HepG2 (cell line): ENCODE measurements at regions not wholly inside any gene's neighbourhood (a gene's known extent, or its start where the extent isn't known, plus 50 kb on each side); places are given as distances from the start of the nearest gene placed in this dataset.

ENCODE experiments used
- ARNT ChIP-seq: fragments of 450-650 bp; IDR thresholded peaks from 2 replicates; pipeline ENCODE4 v1.6.1; 2017
- CAMTA2 ChIP-seq: sonication (generic); formaldehyde crosslinking; IDR thresholded peaks from 2 replicates; pipeline ENCODE4 v1.4.0; 2020; ENCODE audit warnings: mild to moderate bottlenecking, missing genetic modification reagents, borderline replicate concordance
- MAF1 ChIP-seq: sonication (generic); formaldehyde crosslinking; IDR thresholded peaks from 2 replicates; pipeline ENCODE4 v1.5.0; 2020; ENCODE audit warnings: missing genetic modification reagents, borderline replicate concordance
- SAP130 ChIP-seq: IDR thresholded peaks from 2 replicates; pipeline ENCODE4 v1.6.1; 2016; ENCODE audit warnings: low read depth
- TF ChIP-seq, protein P1 (sequence below), 2 experiments: fragments of 450-650 bp in 1 of 2; sonication (generic) in 1 of 2; formaldehyde crosslinking in 1 of 2; IDR thresholded peaks; 2 replicates each; pipeline versions ENCODE4 v1.6.1 to v1.8.0; 2016 to 2022; ENCODE audit warnings: antibody characterized with exemption in 1 of 2, mild to moderate bottlenecking in 1 of 2, missing genetic modification reagents in 1 of 2
- TF ChIP-seq, protein P2 (sequence below): sonication (generic); formaldehyde crosslinking; IDR thresholded peaks from 2 replicates; pipeline ENCODE4 v1.4.0; 2020; ENCODE audit warnings: missing genetic modification reagents
- TF ChIP-seq, protein P3 (sequence below): sonication (generic); formaldehyde crosslinking; IDR thresholded peaks from 2 replicates; pipeline ENCODE4 v1.9.0; 2021; ENCODE audit warnings: missing genetic modification reagents, mild to moderate bottlenecking, borderline replicate concordance
- TF ChIP-seq, protein P4 (sequence below): sonication (generic); formaldehyde crosslinking; IDR thresholded peaks from 2 replicates; pipeline ENCODE4 v1.5.1; 2020; ENCODE audit warnings: mild to moderate bottlenecking, missing genetic modification reagents

DNA sequence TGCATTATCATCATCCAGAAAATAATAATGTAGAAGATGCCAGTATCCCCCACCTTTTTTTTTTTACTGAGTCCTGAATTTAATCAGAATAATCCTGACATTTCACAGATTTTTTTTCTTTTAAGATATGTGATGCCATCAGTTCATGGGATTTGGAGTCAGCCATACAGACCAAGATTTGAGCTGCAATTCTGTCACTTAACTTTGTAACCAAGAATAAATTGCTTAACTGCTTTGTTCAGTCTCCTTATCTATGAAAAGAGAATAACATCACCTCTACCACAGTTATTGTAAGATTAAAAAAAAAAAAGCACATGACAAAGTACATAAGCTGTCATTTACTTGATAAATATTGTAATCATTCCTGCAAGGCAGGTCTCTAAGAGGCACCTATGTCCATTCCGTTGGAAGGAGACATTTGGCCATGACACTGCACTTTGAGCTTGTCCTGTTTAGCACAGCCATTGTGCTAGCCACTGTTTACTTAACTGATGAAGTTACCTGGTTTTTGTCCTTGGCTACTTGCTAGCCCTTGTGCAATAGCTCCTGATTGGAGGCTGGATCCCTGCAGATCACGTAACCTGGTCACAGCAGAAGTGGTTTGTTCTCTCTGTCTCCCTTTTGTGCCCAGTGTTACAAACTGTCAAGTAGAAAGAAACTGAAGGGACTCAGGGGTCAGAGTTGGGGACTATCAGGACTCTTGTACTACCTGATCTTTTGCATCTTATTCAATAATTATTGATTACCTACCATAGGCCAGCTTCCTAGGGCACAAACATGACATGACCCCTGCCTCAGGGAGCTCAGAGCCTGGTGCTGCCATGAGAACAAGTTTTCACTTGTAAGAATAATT, 306.0 kb downstream of the WDR72 start (continued):
- TF ChIP-seq, protein P1, sequence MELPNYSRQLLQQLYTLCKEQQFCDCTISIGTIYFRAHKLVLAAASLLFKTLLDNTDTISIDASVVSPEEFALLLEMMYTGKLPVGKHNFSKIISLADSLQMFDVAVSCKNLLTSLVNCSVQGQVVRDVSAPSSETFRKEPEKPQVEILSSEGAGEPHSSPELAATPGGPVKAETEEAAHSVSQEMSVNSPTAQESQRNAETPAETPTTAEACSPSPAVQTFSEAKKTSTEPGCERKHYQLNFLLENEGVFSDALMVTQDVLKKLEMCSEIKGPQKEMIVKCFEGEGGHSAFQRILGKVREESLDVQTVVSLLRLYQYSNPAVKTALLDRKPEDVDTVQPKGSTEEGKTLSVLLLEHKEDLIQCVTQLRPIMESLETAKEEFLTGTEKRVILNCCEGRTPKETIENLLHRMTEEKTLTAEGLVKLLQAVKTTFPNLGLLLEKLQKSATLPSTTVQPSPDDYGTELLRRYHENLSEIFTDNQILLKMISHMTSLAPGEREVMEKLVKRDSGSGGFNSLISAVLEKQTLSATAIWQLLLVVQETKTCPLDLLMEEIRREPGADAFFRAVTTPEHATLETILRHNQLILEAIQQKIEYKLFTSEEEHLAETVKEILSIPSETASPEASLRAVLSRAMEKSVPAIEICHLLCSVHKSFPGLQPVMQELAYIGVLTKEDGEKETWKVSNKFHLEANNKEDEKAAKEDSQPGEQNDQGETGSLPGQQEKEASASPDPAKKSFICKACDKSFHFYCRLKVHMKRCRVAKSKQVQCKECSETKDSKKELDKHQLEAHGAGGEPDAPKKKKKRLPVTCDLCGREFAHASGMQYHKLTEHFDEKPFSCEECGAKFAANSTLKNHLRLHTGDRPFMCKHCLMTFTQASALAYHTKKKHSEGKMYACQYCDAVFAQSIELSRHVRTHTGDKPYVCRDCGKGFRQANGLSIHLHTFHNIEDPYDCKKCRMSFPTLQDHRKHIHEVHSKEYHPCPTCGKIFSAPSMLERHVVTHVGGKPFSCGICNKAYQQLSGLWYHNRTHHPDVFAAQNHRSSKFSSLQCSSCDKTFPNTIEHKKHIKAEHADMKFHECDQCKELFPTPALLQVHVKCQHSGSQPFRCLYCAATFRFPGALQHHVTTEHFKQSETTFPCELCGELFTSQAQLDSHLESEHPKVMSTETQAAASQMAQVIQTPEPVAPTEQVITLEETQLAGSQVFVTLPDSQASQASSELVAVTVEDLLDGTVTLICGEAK (IDR thresholded peaks at IDR 0.05), result no peak
- TF ChIP-seq, protein P1 (CRISPR knock-in tag; IDR thresholded peaks at IDR 0.05), result no peak
- TF ChIP-seq, protein P2, sequence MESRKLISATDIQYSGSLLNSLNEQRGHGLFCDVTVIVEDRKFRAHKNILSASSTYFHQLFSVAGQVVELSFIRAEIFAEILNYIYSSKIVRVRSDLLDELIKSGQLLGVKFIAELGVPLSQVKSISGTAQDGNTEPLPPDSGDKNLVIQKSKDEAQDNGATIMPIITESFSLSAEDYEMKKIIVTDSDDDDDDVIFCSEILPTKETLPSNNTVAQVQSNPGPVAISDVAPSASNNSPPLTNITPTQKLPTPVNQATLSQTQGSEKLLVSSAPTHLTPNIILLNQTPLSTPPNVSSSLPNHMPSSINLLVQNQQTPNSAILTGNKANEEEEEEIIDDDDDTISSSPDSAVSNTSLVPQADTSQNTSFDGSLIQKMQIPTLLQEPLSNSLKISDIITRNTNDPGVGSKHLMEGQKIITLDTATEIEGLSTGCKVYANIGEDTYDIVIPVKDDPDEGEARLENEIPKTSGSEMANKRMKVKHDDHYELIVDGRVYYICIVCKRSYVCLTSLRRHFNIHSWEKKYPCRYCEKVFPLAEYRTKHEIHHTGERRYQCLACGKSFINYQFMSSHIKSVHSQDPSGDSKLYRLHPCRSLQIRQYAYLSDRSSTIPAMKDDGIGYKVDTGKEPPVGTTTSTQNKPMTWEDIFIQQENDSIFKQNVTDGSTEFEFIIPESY (CRISPR knock-in tag), result peak; percentile 79
- TF ChIP-seq MAF1 (CRISPR knock-in tag) (no peak), SAP130 (CRISPR knock-in tag) (peak; percentile 95), ARNT (no peak), CAMTA2 (CRISPR knock-in tag) (no peak)
- TF ChIP-seq, protein P3, sequence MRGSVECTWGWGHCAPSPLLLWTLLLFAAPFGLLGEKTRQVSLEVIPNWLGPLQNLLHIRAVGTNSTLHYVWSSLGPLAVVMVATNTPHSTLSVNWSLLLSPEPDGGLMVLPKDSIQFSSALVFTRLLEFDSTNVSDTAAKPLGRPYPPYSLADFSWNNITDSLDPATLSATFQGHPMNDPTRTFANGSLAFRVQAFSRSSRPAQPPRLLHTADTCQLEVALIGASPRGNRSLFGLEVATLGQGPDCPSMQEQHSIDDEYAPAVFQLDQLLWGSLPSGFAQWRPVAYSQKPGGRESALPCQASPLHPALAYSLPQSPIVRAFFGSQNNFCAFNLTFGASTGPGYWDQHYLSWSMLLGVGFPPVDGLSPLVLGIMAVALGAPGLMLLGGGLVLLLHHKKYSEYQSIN (CRISPR knock-in tag), result no peak
- TF ChIP-seq, protein P4, sequence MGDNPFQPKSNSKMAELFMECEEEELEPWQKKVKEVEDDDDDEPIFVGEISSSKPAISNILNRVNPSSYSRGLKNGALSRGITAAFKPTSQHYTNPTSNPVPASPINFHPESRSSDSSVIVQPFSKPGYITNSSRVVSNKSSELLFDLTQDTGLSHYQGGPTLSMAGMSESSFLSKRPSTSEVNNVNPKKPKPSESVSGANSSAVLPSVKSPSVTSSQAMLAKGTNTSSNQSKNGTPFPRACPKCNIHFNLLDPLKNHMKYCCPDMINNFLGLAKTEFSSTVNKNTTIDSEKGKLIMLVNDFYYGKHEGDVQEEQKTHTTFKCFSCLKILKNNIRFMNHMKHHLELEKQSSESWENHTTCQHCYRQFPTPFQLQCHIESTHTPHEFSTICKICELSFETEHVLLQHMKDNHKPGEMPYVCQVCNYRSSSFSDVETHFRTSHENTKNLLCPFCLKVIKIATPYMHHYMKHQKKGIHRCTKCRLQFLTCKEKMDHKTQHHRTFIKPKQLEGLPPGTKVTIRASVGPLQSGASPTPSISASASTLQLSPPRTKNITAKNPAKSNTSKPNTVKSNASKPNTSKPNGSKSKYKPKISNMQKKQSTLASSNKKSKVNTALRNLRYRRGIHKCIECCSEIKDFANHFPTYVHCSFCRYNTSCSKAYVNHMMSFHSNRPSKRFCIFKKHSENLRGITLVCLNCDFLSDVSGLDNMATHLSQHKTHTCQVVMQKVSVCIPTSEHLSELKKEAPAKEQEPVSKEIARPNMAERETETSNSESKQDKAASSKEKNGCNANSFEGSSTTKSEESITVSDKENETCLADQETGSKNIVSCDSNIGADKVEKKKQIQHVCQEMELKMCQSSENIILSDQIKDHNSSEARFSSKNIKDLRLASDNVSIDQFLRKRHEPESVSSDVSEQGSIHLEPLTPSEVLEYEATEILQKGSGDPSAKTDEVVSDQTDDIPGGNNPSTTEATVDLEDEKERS, result peak; percentile 94; the same call in 1 of the 2 replicates
